SH-SY5Y (cell line): ENCODE measurements at regions not wholly inside any gene's neighbourhood (a gene's known extent, or its start where the extent isn't known, plus 50 kb on each side); places are given as distances from the start of the nearest gene placed in this dataset.

Experiments
- GATA2 ChIP-seq: IDR thresholded peaks from 2 replicates; pipeline ENCODE4 v1.6.1; 2011; ENCODE audit warnings: mild to moderate bottlenecking, low read depth, low read length
- GATA3 ChIP-seq: IDR thresholded peaks from 2 replicates; pipeline ENCODE4 v1.6.1; 2011; ENCODE audit warnings: low read depth, mild to moderate bottlenecking, low read length, moderate library complexity

GRCh38 chr2:128448331-128449225, 129.9 kb upstream of the HS6ST1 start:
- no peak for TF ChIP-seq GATA2
- no peak for TF ChIP-seq GATA3
